Epidermal melanocyte (primary cell): ENCODE measurements at regions not wholly inside any gene's neighbourhood (a gene's known extent, or its start where the extent isn't known, plus 50 kb on each side); places are given as distances from the start of the nearest gene placed in this dataset.
"Not testable (repeated sequence)": the region's sequence is repeated elsewhere in the genome, so short reads cannot be mapped to it uniquely, and the experiment has no call there.

ENCODE experiments used
- DNase-seq: peaks from one replicate; pipeline ENCODE4 v3.0.0; 2011; ENCODE audit warnings: low spot score; ENCODE audit not compliant: insufficient read length

DNA sequence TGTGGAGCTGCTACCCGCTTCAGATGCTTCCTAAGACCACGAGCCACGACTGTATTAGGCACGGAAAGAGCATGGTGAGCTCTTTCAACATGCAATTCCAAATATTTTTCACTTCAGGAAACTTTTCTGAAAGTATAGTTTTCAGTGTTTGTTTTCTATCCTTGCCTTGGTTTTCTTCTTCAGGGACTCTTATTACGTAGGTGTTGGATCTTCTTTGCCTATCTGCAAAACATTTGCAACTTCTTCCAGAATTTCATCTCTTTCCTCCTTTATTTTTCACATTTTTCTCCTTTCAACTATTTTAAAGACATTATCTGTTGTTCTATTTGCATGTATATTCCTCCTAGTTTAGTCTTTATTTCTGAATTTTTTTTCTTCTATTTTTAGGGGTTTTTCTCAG, 148.9 kb upstream of the LSM14A start:
- no peak for DNase-seq

DNA sequence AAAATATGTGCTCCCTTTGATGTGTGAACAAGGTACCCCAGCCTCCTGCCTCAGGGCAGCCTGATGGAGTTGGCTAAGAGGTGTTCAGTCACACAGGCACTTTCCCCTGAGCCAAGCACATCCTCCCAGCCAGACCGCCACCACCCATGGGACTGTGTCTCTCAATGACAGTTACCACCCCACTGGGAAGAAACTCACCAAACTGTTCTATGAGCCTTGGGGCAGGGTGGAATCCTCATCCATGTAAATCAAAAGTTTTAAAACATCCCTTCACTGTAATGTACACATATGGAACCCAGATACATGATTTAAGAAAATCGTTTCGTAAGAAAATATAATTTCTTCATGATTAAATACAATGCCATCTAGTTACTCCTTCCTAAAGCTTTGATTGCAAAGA, 138.4 kb upstream of the LSM14A start:
- no peak for DNase-seq

DNA sequence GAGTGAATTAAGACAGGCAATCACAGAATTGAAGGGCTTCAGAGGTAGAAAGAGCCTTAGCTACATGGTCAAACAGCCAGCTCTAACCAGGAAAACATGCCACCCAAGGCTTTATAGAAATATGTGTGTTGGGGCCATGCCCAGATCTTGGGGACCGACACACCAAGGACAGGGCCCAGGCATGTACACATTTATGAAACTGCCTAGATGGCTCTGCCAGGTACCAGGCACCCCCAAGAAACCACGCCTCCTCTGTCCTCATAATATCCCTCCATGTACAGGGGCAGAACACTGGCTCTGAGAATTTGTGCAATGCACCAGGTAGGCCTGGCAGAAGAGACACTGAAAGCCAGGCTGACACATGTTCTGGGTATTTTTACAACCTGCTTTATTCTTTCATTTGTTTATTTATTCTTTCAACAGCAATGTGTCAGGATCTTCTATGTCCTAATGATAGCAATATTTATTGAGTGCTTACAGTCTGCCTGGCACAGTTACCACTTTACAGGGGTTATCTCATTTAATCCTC, 137.9 kb upstream of the LSM14A start:
- no peak for DNase-seq

- DNase-seq, result peak; percentile 44
Measured at GRCh38 chr19:34041925-34042521, 130.3 kb upstream of the LSM14A start.

DNA sequence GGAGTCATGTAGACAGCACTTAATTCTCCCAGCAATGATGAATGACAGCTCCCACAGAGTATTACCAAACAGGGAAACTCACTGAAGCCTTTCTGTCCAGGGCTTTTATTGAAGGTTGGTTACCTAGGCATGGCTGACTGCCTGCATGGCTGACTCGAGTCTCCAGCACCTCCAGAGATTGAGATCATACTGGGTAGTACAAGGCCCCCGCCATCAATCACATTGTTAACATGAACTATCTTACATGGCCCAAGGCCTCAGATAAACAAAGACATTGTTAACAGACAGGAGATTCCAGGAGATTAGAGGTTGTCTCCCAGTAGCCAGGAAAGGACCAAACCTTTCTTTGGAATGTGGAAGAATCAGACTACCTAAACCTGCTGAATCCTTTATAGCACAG, 128.3 kb upstream of the LSM14A start:
- no peak for DNase-seq

- no peak for DNase-seq
Measured at GRCh38 chr19:34049944-34050343, 122.4 kb upstream of the LSM14A start.

DNA sequence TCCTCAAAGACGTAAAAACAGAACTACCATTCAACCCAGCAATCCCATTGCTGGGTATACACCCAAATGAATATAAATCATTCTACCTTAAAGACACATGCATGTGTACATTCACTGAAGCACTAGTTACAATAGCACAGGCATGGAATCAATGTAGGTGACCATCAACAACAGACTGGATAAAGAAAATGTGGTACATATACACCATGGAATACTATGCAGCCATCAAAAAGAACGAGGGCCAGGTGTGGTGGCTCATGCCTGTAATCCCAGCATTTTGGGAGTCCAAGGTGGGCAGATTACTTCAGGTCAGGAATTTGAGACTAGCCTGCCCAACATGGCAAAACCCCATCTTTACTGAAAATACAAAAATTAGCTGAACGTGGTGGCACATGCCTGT, 121.9 kb upstream of the LSM14A start:
- DNase-seq, result not testable (repeated sequence)

DNA sequence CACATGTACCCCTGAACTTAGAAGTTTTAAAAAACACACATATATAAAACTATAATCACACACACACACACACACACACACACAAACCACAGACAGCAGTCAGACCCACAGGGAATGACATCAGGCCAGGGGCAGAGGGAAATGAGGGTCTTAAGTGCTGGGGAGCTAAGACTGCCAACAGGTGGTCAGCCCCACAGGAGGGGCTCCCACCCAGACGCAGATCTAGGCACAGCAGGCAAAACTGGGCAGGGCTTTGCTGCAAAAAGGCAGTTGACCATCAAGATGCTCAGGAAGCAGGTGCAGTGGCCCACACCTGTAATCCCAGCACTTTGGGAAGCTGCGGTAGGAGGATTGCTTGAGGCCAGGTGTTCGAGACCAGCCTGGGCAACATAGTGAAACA, 121.0 kb upstream of the LSM14A start:
- DNase-seq, result no peak

- DNase-seq, result no peak
Measured at GRCh38 chr19:34057155-34057554, 115.1 kb upstream of the LSM14A start.

DNA sequence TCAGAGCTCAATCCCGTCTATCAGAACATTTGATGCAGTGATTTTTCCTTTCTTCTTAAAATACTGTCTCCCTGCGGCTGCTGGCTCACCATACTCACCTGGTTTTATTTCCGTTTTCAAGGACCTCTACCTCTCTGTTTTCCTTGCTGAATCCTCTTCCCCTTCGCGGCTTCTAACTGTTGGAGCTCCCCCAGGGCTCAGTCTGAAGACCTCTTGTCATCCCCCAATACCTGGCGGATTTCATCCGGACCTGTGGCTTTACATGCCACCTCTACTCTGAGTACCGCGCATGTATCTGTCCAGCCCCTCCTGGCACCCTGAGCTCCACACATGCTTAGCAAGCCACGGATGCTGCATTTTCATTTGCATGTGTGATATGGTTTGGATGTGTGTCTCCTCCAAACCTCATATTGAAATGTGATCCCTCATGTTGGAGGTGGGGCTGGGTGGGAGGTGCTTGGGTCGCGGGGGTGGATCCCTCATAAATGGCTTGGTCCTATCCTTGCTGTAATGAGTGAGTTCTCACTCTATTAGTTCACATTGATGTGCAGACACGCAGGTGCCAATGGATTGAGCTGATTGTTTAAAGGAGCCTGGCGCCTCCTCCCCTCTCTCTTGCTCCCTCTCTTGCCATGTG, 106.2 kb upstream of the LSM14A start:
- no peak for DNase-seq

- no peak for DNase-seq
Measured at GRCh38 chr19:34067861-34068271, 104.4 kb upstream of the LSM14A start.

DNA sequence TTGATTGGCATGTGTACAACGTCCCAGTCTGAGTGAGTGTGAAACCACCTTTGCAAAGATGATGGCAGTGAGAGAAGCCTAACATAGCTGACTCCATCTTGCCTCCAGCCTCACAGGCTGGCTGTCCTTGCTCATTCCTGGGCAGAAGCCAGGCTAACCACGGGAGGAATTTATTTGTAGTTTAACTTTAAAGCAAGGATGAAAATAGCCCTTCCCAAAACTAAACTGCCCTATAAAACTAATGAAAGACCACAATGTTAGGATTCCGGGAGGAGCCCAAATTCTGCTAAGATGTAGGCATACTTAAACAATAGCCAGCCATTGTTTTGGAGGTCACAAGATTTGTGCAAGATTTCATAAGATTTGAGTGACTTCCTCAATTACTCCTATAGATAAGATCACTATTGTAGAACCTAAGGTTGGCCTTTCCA, 96.6 kb upstream of the LSM14A start:
- DNase-seq, result no peak

DNA sequence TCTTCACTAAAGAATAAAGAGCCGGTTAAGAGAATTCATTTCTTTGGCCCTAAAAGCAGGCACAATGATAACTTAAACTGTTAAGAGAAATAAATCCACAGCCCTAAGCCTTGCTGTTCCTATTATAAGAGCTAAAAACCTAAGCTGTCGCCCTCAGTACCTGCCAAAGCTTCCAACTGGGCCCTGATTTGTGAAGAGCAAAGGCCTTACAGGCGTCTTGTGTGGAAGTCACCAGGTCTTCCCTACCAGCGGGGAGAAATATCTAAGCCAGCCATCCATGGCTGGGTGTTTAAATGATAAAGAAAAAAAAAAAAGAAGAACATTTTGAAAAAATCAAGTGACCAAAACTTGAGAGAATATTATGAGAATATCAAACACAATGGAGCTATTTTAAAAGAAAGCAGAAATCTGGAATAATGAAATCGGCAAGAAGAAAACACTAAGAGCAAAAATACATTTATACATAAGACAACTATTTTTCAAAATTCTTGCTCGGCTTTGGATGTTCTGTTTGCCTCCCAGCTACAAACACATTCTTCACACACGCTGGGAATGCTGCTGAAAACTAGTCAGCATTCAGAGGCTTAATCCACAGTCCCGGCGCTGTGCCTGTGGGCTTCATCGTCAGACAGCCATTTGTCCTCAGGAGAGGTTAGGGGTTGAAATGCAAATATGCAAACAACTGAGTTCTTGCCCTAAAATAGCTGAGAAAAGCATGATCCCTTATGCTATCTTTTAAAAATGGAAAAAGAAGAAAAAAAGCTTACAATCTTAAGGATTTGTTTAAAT, 89.8 kb upstream of the LSM14A start:
- DNase-seq, result peak; percentile 50

GRCh38 chr19:34084396-34085145, 87.7 kb upstream of the LSM14A start:
- DNase-seq, result no peak

DNA sequence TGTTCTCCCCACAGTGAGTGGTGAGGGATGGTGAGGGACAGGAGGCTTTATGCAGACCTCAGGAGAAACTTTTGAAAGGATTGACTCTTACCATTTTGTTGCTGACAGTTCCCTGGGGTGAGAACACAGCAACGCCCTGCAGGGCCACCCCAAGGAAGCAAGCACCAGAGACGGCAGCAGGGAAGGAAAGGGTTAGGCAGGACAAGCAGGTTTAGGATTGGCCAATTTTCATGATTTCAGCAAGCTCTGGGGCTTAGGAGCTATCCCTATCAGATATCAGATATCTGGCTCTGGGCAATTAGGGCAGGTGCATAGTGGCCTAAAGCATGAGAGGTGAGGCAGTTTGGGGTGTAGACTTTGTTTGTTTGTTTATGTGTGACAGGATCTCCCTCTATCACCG, 87.0 kb upstream of the LSM14A start:
- DNase-seq, result no peak

GRCh38 chr19:34088292-34088691, 84.0 kb upstream of the LSM14A start:
- DNase-seq, result no peak

GRCh38 chr19:34089566-34089965, 82.7 kb upstream of the LSM14A start:
- DNase-seq, result no peak

- no peak for DNase-seq
Measured at GRCh38 chr19:34094960-34095359, 77.3 kb upstream of the LSM14A start.

- DNase-seq, result not testable (repeated sequence)
Measured at GRCh38 chr19:34095411-34095810, 76.9 kb upstream of the LSM14A start.

- peak; percentile 51 for DNase-seq
Measured at GRCh38 chr19:34096020-34096915, 76.0 kb upstream of the LSM14A start.

DNA sequence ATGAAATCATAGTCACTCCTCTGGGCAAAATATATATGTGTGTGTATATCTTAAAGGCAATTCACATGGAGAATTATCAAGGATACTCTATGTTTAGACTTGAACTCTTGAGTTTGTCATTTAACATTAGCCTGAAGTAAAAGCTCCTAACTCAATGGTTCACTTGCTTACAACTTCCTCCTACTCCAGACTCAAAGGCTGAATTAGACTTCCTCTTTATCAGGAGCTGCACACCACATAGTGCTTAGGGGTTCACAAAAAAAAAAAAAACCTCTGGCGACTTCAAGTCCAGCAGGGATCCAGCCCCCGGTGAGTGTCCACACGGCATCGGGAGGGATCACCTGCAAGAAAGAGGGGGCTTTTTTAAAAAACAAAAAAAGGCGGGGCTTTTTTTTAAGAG, 68.2 kb upstream of the LSM14A start:
- DNase-seq, result no peak
